ENCODE measurements at regions not wholly inside any gene's neighbourhood (a gene's known extent, or its start where the extent isn't known, plus 50 kb on each side); places are given as distances from the start of the nearest gene placed in this dataset.

GRCh38 chr9:91059713-91060112 lies 258.1 kb downstream of the SYK start:
- Mint-ChIP-seq H3K36me3 (ENCODE audit: low read depth) (no peaks in the 10 kb centered on the region), H3K9me3 (peaks cover 5% of the 10 kb centered on the region), H3K27me3 (ENCODE audit: low read depth) (no peaks in the 10 kb centered on the region), H3K4me1 (peaks cover 13% of the 10 kb centered on the region), H3K4me3 (no peak overlapping the region), H3K27ac (no peak overlapping the region)
- no peak for TF ChIP-seq CTCF (IDR thresholded peaks at IDR 0.05; ENCODE audit: unreplicated experiment in 3 of 3)

GRCh38 chr9:91060520-91061343 lies 259.1 kb downstream of the SYK start:
- Mint-ChIP-seq H3K27ac (peak overlapping the region in 1 of 3 experiments; percentile 11), H3K4me3 (no peak overlapping the region), H3K36me3 (ENCODE audit: low read depth) (no peaks in the 10 kb centered on the region), H3K27me3 (ENCODE audit: low read depth) (no peaks in the 10 kb centered on the region), H3K9me3 (peaks cover 5% of the 10 kb centered on the region), H3K4me1 (peaks cover 13% of the 10 kb centered on the region)
- no peak for TF ChIP-seq CTCF (IDR thresholded peaks at IDR 0.05; ENCODE audit: unreplicated experiment in 3 of 3)

DNA sequence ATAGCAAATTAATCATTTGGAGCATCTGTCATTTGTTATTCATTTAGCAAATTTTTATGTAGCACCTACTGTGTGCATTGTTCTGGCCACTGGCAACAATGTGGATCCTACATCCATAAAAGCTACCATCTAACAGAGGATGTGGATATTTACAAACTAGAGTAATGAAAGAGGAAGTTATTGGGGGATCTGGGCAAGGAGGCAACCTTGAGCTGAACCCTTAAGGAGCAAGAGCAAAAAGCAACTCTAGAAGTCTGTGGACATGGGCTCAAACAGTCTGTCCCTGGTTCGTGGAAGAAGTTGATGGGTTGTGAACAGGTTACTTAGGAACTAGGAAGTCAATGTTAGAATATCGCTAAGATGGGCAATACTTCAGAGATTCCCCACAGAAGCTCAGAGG lies 259.9 kb downstream of the SYK start:
- no peak for TF ChIP-seq CTCF (IDR thresholded peaks at IDR 0.05; ENCODE audit: unreplicated experiment in 3 of 3)
- H3K36me3 Mint-ChIP-seq (ENCODE audit: low read depth): no peaks in the 10 kb centered on the region
- peaks cover 13% of the 10 kb centered on the region for H3K4me1 Mint-ChIP-seq
- no peak overlapping the region for H3K4me3 Mint-ChIP-seq
- peaks cover 5% of the 10 kb centered on the region for H3K9me3 Mint-ChIP-seq
- peaks cover 3% of the 10 kb centered on the region for H3K27me3 Mint-ChIP-seq (ENCODE audit: low read depth)
- H3K27ac Mint-ChIP-seq: no peak overlapping the region

- peaks cover 5% of the 10 kb centered on the region for H3K27me3 Mint-ChIP-seq (ENCODE audit: low read depth)
- H3K4me3 Mint-ChIP-seq: no peak overlapping the region
- H3K27ac Mint-ChIP-seq: no peak overlapping the region
- no peak for TF ChIP-seq CTCF (IDR thresholded peaks at IDR 0.05; ENCODE audit: unreplicated experiment in 3 of 3)
- H3K4me1 Mint-ChIP-seq: peaks cover 13% of the 10 kb centered on the region
- H3K9me3 Mint-ChIP-seq: peaks cover 5% of the 10 kb centered on the region
- H3K36me3 Mint-ChIP-seq (ENCODE audit: low read depth): no peaks in the 10 kb centered on the region
Observed at GRCh38 chr9:91062281-91062680, 260.7 kb downstream of the SYK start.

DNA sequence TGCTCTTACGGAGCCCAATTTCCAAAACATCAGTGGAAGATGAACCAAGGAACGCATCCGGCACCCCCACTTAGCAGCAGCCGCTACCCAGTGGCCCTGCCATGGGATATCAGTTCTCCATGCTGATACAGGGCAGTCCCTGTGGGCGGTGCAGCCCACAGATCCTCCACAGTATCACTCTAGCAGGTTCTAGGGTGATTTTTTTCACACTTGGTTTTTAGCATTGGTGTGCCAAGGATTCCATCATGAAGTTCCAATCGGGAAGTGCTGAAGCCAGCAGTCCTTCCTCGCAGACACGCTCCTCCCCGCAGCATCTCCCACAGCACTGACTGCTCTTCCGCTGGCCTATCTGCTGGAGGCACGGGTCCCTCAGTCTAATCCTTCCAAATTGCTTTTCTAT lies 261.9 kb downstream of the SYK start:
- H3K9me3 Mint-ChIP-seq: peaks cover 8% of the 10 kb centered on the region
- H3K27me3 Mint-ChIP-seq (ENCODE audit: low read depth): peaks cover 5% of the 10 kb centered on the region
- no peak overlapping the region for H3K27ac Mint-ChIP-seq
- no peaks in the 10 kb centered on the region for H3K36me3 Mint-ChIP-seq (ENCODE audit: low read depth)
- TF ChIP-seq CTCF (IDR thresholded peaks at IDR 0.05; ENCODE audit: unreplicated experiment in 3 of 3): no peak
- H3K4me1 Mint-ChIP-seq: peaks cover 13% of the 10 kb centered on the region
- H3K4me3 Mint-ChIP-seq: no peak overlapping the region

Measured in nephron (organoid).